Astrocyte of the cerebellum (primary cell): ENCODE measurements at regions not wholly inside any gene's neighbourhood (a gene's known extent, or its start where the extent isn't known, plus 50 kb on each side); places are given as distances from the start of the nearest gene placed in this dataset.

Source experiments
- DNase-seq: peaks from one replicate; pipeline ENCODE4 v3.0.0-alpha.2; 2011; ENCODE audit warnings: low read depth
- H3K4me3 ChIP-seq: 2 replicates; pipeline ENCODE4 v1.5.1; 2011; ENCODE audit warnings: mild to moderate bottlenecking, low read depth, low read length, moderate library complexity
- CTCF ChIP-seq: IDR thresholded peaks from 2 replicates; pipeline ENCODE4 v1.5.1; 2012; ENCODE audit warnings: low read length, low read depth, moderate library complexity, mild to moderate bottlenecking; ENCODE audit errors: missing control alignments
- in situ Hi-C: cut with HindIII; loops from 2 replicates; pipeline ENCODE4 v1.10.0; 2017; ENCODE audit warnings: low sequenced_read_pairs

- no peak overlapping the region for H3K4me3 ChIP-seq
- no peak for TF ChIP-seq CTCF
- in situ Hi-C loops, result no loop called here
- peak; percentile 81 for DNase-seq
Observed at GRCh38 chr7:47039904-47040303, 542.0 kb downstream of the TNS3 start.

GRCh38 chr7:47039089-47039648, 542.7 kb downstream of the TNS3 start:
- DNase-seq, result peak; percentile 15
- H3K4me3 ChIP-seq, result no peak overlapping the region
- in situ Hi-C loops, result no loop called here
- no peak for TF ChIP-seq CTCF

DNA sequence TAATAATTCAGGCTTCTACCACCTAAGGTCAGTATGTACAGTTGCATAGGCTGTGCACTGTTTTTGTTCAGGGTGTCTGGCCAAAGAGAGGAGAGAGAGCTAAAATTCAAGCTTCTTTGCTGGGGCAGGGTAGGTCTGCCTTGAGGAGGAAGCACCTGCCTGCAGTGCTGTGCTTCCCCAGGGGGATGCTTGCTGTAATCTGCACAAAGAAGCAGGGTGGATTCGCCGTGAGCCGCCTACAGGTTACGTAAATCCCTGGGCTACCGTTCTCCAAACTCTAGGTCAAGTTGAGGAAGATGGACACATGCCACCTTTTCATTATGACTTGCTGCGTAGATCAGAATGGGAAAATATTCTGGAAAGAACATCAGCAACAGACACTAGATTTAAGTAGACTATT, 543.3 kb downstream of the TNS3 start:
- TF ChIP-seq CTCF, result no peak
- DNase-seq, result no peak
- no peak overlapping the region for H3K4me3 ChIP-seq
- in situ Hi-C loops, result no loop called here

- DNase-seq, result no peak
- TF ChIP-seq CTCF, result no peak
- in situ Hi-C loops, result no loop called here
- no peak overlapping the region for H3K4me3 ChIP-seq
Observed at GRCh38 chr7:47037607-47038006, 544.3 kb downstream of the TNS3 start.

DNA sequence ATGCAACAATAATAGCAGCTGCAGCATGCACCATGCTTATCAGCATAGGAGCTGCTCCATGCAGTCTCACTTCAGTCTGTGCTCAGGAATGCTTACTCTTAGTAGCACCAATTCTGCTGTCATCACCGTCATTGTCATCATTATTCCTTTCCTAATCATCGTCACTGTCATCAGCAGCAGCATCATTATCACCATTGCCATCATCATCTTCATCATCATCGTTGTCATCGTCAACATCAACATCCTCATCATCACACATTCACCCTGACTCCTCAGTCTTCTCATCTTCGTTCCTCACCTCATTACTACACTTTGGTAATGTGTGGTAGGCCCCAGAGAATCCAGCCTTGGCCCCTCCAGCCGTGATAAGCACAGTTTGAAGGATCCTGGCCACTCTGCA, 545.0 kb downstream of the TNS3 start:
- no peak for DNase-seq
- no peak overlapping the region for H3K4me3 ChIP-seq
- in situ Hi-C loops, result no loop called here
- TF ChIP-seq CTCF, result no peak

DNA sequence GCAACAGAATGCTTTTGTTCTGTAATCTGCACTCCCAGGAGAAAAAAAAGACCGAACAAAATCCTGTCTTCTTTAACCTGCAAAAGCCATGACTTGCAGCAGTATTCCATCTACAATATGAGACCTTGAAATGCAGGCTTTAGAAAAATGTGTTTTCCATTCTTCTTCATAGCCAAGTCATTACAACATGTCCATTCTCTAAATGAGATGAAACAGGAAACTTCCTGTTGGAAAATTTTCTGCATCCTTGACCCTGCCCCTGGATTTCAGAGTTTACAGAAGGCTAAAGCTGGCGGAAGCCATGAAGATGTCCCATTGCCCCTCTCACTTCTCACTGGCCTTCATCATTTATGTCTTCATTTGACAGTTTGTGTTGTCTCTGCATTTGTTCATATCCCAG, 546.4 kb downstream of the TNS3 start:
- H3K4me3 ChIP-seq, result no peak overlapping the region
- DNase-seq, result no peak
- TF ChIP-seq CTCF, result no peak
- in situ Hi-C loops, result no loop called here

DNA sequence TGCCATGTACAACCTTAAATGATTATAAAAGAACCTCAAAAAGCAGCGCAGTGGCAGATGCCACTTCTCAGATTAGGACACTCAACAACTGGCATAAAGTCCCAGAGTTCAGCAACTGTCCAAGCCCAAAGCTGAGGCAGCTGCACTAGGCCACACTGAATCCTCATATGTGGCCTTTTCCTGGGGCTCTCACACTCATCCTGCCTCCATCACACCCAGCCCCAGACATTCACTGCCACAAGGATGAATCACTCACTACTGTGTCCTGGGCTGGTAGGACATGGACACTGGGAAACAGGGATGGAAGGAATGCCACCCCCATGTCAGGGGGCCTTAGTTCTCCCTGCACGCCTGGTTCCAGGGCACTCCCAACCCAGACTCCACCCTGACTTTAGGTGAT, 547.7 kb downstream of the TNS3 start:
- no peak for DNase-seq
- in situ Hi-C loops, result no loop called here
- H3K4me3 ChIP-seq, result no peak overlapping the region
- no peak for TF ChIP-seq CTCF
